HG03025 (cell line): ENCODE measurements at regions not wholly inside any gene's neighbourhood (a gene's known extent, or its start where the extent isn't known, plus 50 kb on each side); places are given as distances from the start of the nearest gene placed in this dataset.
"Not testable (repeated sequence)": the region's sequence is repeated elsewhere in the genome, so short reads cannot be mapped to it uniquely, and the experiment has no call there.

Source experiments
- ATAC-seq: cut with Tn5 transposase; IDR thresholded peaks from one replicate; pipeline ENCODE4 v1.9.1; 2021; ENCODE audit warnings: mild to moderate bottlenecking, moderate library complexity; ENCODE audit not compliant: unreplicated experiment, low FRiP score

- ATAC-seq, result no peak
These were observed 416.4 kb downstream of the BRD1 start for GRCh38 chr22:49411236-49411635.

GRCh38 chr22:49408102-49408836, 419.4 kb downstream of the BRD1 start:
- ATAC-seq, result no peak

GRCh38 chr22:49406879-49407587, 420.6 kb downstream of the BRD1 start:
- no peak for ATAC-seq

GRCh38 chr22:49406047-49406650, 421.5 kb downstream of the BRD1 start:
- ATAC-seq, result no peak

- no peak for ATAC-seq
These were observed 422.1 kb downstream of the BRD1 start for GRCh38 chr22:49405590-49405989.

DNA sequence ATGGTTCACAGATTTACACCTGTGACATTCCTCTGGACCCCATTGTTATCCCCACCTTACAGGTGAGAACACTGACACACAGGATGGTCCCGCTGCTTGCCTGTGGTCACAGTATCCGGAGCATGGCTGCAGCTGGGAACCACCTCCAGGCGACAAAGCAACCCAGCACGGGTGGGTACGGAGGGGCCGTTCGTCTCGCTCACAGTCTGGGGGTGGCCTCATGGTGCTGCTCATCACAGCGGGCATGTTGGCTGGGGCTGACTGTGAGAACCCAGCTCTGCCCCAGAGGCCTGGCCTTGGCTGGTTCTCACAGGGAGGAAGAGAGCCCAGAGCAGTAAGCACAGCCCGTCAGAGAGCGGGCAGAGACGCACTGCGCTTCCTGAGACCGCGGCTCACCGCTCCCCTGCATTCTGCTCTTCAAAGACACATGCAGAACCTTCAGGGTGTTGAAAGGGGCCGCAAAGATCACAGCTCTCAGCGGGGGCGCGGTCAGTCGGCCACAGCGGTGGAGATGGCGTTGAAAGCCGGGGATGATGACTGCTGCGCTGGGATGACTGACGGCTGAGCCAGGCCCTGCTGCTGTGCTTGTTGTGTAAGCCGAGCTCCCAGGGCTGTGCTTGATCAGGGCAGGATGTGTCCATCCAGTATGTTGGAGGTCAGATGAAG, 423.0 kb downstream of the BRD1 start:
- no peak for ATAC-seq

DNA sequence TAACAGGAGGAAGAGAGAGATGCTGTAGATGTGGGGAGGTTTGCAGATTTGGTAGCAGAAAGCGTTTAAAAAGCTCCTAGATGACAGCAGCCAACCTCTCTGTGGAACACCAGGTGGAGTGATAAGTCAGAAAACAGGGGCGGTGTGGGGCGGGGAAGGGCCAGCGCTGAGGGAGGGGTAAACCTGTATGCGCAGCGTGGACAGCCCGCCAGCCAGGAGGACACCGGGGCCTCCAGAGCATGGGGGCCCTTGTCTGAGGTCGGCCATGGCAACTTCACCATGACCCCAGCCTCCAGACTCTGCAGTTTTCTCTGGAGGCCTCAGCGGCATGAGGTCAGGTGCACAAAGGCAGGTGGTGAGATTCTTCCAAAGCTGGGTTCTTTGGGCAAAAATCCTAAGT, 423.7 kb downstream of the BRD1 start:
- no peak for ATAC-seq

- ATAC-seq, result no peak
These were observed 424.6 kb downstream of the BRD1 start for GRCh38 chr22:49403102-49403501.

DNA sequence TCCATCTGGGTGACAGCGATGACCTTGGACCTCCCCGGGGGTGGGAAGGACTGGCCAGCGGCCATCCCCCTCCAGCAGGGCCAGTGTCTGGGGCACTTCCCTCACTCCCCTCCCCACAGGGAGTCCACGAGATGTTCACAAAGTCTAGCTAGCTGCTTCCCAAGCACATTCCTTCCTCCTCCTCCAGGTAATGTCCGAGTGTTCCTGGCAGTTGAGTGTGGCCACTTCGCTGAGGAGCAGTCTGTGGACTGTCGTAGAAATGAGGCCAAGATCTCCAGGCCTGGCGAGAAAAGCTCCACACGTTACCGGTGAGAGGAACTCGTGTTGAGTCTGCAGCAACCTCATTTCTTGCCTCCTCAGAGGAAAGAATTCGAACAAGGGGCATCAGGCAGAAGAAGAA, 425.5 kb downstream of the BRD1 start:
- no peak for ATAC-seq

DNA sequence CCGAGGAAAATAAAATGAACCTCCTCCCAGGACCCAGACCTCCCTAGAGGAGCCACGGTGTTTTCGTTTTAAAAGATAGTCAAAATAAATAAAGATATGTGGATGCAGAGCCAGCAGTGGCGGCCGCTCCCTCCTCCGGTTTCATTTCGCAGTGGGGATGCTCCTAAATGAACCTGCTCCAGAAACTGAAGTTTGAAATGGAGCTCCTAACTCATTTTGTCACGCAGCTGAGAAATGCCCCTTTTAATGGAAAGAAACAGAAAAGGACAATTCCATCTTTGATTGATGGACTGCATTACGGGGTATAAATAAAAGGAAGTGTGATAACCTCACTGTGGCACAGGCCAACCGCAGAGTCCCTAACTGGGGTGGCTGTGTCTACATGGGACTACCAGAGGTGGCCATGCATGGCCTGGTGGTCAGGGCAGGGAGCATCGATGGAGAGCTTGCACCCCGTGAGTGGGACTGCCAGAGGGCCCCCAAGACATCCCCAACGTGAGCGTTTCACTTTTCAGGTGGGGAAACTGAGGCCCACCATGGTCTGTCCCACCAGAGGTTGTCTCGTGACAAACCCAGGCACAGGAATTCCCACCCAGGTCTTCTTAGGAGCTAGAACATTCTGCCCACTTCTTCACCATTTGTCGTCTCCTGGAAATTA, 426.6 kb downstream of the BRD1 start:
- no peak for ATAC-seq

DNA sequence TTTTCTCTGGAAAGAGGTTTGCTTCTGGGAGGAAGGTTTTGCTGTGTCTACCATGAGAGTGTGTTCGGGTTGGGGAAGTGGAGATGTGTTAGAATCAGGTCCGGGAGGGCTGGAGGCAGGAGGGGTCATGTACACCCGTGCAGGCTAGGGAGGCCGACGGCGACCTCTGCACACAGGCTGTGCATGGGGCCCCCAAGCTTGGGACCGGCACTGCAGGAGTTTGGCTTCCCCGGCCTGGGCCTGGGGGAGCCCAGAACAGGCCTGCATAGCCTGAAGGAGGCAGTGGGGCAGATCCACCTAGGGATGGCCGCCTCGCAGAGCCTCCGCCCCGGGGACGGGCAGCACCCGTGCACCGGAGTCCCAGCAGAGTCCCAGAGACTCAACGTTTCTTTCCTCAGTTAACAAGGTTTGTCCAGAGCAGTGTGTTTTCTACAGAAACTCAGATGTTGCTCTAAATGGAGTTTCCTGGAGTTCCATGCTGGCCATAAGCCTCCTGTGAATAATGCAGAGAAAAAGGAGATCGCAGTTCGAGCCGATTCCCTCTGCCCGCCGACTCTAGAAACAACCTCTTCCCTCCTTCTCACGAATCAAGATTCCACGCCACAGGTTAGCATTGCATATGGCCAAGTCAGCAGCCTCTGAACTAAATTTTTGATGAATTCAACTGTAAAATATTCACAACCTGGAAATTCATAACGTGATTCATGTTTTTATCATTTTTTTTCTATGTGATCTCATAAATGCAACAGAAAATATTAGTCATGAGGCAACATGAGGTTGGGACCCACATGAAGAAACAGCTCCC, 427.3 kb downstream of the BRD1 start:
- no peak for ATAC-seq

GRCh38 chr22:49398646-49399045, 429.0 kb downstream of the BRD1 start:
- ATAC-seq, result no peak

DNA sequence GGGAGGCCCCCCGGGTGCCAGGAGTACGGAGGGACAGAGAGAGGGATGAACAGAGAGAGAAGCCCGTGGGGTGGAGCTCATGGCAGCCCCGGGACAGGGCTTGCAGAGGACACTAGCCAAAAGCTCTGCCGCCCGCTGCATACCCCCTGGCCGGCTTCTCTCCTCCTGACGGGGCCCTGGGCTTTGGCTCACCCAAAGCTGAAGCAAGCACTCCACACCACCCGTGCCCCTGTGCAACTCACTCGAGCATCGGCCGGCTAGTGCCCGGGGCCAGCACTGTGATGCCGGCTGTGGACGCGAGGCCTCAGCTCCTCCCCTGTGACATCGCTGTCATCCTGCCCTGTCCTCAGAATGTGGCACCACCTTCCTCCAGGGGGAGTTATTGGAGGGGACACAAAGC, 429.6 kb downstream of the BRD1 start:
- no peak for ATAC-seq

GRCh38 chr22:49396817-49397216, 430.9 kb downstream of the BRD1 start:
- no peak for ATAC-seq

- no peak for ATAC-seq
These were observed 432.1 kb downstream of the BRD1 start for GRCh38 chr22:49395617-49396016.

GRCh38 chr22:49395062-49395461, 432.6 kb downstream of the BRD1 start:
- not testable (repeated sequence) for ATAC-seq

DNA sequence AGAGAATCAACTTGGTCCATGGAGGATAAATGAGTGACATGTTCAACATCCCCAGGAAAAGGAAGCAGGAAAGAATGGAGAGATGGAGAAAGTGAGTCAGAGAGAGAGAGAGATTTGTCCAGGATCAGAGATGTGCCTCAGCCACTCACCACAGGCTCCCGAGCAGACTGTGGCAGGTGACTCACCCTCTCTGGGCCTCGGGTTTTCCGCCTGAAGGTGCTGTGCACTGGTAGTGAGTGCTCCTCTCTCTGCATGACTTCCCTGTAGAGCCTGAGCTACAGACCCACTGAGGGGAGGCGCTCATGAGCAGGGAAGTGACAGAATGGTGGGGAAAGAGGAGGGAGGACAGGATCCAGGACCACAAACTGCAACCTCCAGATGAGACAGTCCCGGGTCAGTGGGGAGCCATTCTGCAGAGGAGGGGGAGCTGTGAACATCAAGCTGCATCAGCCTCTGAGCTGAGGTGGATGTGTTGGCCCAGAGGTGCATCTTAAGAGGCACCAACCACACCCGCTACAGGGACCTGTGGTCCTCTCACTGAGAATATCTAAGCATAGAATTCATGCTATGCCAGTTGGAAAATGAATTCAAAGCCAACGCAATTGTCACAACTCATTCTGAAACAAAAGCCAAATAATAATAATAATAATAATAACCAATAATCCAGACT, 433.4 kb downstream of the BRD1 start:
- ATAC-seq, result no peak

GRCh38 chr22:49393526-49393925, 434.1 kb downstream of the BRD1 start:
- no peak for ATAC-seq

- ATAC-seq, result no peak
These were observed 434.7 kb downstream of the BRD1 start for GRCh38 chr22:49392841-49393510.
